K562 (cell line): ENCODE measurements at regions not wholly inside any gene's neighbourhood (a gene's known extent, or its start where the extent isn't known, plus 50 kb on each side); places are given as distances from the start of the nearest gene placed in this dataset.

Experiments
- ATAC-seq: fragments of 200-7000 bp; cut with Tn5 transposase; 3 replicates; pipeline ENCODE4 v1.9.1; 2020; ENCODE audit warnings: moderate library complexity
- BruUV-seq: library from RNA; stranded (reverse); fragments of 400-500 nt; replicated peaks from 2 replicates; lab custom pipeline; 2021; lab: Mats Ljungman, UMichigan
- CTCF ChIA-PET: fragments of 300-600 bp; formaldehyde crosslinking; extraction: SDS; loops from one replicate; lab custom pipeline; 2021; ENCODE audit warnings: low intra/inter-chr PET ratio; lab: Yijun Ruan, JAX
- POLR2A ChIA-PET: fragments of 300-600, 350-650 bp; sonication (Branson Sonifier 250); formaldehyde crosslinking; extraction: SDS; loops from one replicate; lab custom pipeline; 2021; ENCODE audit warnings: antibody characterized with exemption, inconsistent platforms; lab: Yijun Ruan, JAX
- DNase-seq, 4 experiments: peaks; one replicate each; pipeline versions ENCODE4 v3.0.0 to v3.0.0-alpha.2; 2011 to 2018; ENCODE audit warnings: low spot score in 3 of 4, mixed read lengths in 3 of 4; ENCODE audit errors: extremely low read depth in 1 of 4
- FAIRE-seq: peaks from 2 replicates; lab custom pipeline; 2011; peaks lifted over from hg19 to GRCh38; lab: Jason Lieb, UNC
- H2AFZ ChIP-seq: 2 replicates; pipeline ENCODE4 v1.6.0; 2011; ENCODE audit warnings: low read depth, low read length, control low read depth, inconsistent platforms
- H3K27ac ChIP-seq: fragments of 200-600 bp; 3 replicates; pipeline ENCODE4 v1.8.0; 2011; ENCODE audit warnings: low read depth, mild to moderate bottlenecking, control low read depth, inconsistent platforms, low read length, moderate library complexity, mixed read lengths; ENCODE audit errors: extremely low read depth
- H3K27me3 ChIP-seq, 2 experiments: fragments of 300-600 bp in 1 of 2; 2 replicates in 1 of 2; 3 replicates in 1 of 2; pipeline versions ENCODE4 v1.6.0 to v1.8.0; 2011; ENCODE audit warnings: inconsistent platforms in 2 of 2, low read length in 2 of 2, mild to moderate bottlenecking in 1 of 2, mixed read lengths in 1 of 2, moderate library complexity in 1 of 2; ENCODE audit not compliant: control insufficient read depth in 2 of 2, insufficient read depth in 2 of 2
- H3K36me3 ChIP-seq: fragments of 300-600 bp; 3 replicates; pipeline ENCODE4 v1.8.0; 2011; ENCODE audit warnings: mild to moderate bottlenecking, low read length, inconsistent platforms; ENCODE audit not compliant: control insufficient read depth, insufficient read depth
- H3K4me1 ChIP-seq, 2 experiments: fragments of 200-600 bp in 1 of 2; replicated peaks in 1 of 2; 2 replicates in 1 of 2; 3 replicates in 1 of 2; pipeline versions ENCODE4 v1.5.1 to v1.8.0; 2011; ENCODE audit warnings: inconsistent platforms in 2 of 2, low read length in 2 of 2, mild to moderate bottlenecking in 1 of 2, mixed read lengths in 1 of 2, moderate library complexity in 1 of 2; ENCODE audit not compliant: control insufficient read depth in 2 of 2, insufficient read depth in 2 of 2
- H3K4me2 ChIP-seq: 2 replicates; pipeline ENCODE4 v1.6.1; 2011; ENCODE audit warnings: low read length, control low read depth, inconsistent platforms, mixed read lengths; ENCODE audit not compliant: insufficient read depth
- H3K4me3 ChIP-seq: fragments of 200-600 bp; sonication (generic), shearing (Covaris generic); 2 replicates; pipeline ENCODE4 v1.5.1; 2016; ENCODE audit warnings: control low read depth, inconsistent platforms
- H3K79me2 ChIP-seq: fragments of 200-600 bp; 3 replicates; pipeline ENCODE4 v1.8.0; 2011; ENCODE audit warnings: low read length, inconsistent platforms; ENCODE audit not compliant: control insufficient read depth, insufficient read depth
- H3K9ac ChIP-seq, 2 experiments: 2 replicates each; pipeline versions ENCODE4 v1.6.0 to v1.6.1; 2011; ENCODE audit warnings: low read depth in 2 of 2, low read length in 2 of 2, control low read depth in 1 of 2, inconsistent platforms in 1 of 2, mild to moderate bottlenecking in 1 of 2, mixed read lengths in 1 of 2; ENCODE audit not compliant: insufficient read depth in 1 of 2
- H3K9me1 ChIP-seq: one replicate; pipeline ENCODE4 v1.6.0; 2011; ENCODE audit warnings: inconsistent platforms, mild to moderate bottlenecking, low read length, moderate library complexity; ENCODE audit not compliant: control insufficient read depth, insufficient read depth
- H3K9me3 ChIP-seq: replicated peaks from 2 replicates; pipeline ENCODE4 v1.5.1; 2011; ENCODE audit warnings: low read depth, low read length, inconsistent platforms; ENCODE audit not compliant: control insufficient read depth, insufficient read depth
- H4K20me1 ChIP-seq: replicated peaks from 2 replicates; pipeline ENCODE4 v1.6.1; 2011; ENCODE audit warnings: low read length, inconsistent platforms, mixed read lengths; ENCODE audit not compliant: control insufficient read depth, insufficient read depth
- CGGBP1 ChIP-seq: fragments of 250-450 bp; sonication (Bioruptor Pico); IDR thresholded peaks from 2 replicates; pipeline ENCODE4 v1.9.0; 2021; ENCODE audit warnings: mild to moderate bottlenecking
- EP400 ChIP-seq: fragments of 450-650 bp; IDR thresholded peaks from 2 replicates; pipeline ENCODE4 v1.6.1; 2017; ENCODE audit warnings: antibody characterized with exemption, mild to moderate bottlenecking, moderate library complexity
- FOXJ3 ChIP-seq: sonication (generic); formaldehyde crosslinking; IDR thresholded peaks from 2 replicates; pipeline ENCODE4 v1.4.0; 2020; ENCODE audit warnings: mild to moderate bottlenecking, missing genetic modification reagents
- GABPB1 ChIP-seq: sonication (generic); formaldehyde crosslinking; IDR thresholded peaks from 2 replicates; pipeline ENCODE4 v1.8.0; 2022; ENCODE audit warnings: mild to moderate bottlenecking, missing genetic modification reagents
- GATAD2A ChIP-seq: fragments of 450-650 bp; IDR thresholded peaks from 2 replicates; pipeline ENCODE4 v1.6.1; 2017
- HNRNPL ChIP-seq: fragments of 200-400 bp; formaldehyde crosslinking; IDR thresholded peaks from 2 replicates; pipeline ENCODE4 v1.6.1; 2017; ENCODE audit warnings: low read depth, mild to moderate bottlenecking, low read length
- NFE2L1 ChIP-seq: fragments of 450-650 bp; IDR thresholded peaks from 2 replicates; pipeline ENCODE4 v1.6.1; 2016; ENCODE audit warnings: missing genetic modification characterization, low read depth, mild to moderate bottlenecking, missing compliant biosample characterization, moderate library complexity, borderline replicate concordance
- PHF21A ChIP-seq: fragments of 450-650 bp; IDR thresholded peaks from 2 replicates; pipeline ENCODE4 v1.6.1; 2017; ENCODE audit warnings: low read depth, borderline replicate concordance
- RAD51 ChIP-seq: fragments of 450-650 bp; IDR thresholded peaks from 2 replicates; pipeline ENCODE4 v1.7.1; 2016; ENCODE audit warnings: low read depth, mild to moderate bottlenecking, borderline replicate concordance
- RBBP5 ChIP-seq: fragments of 200-600 bp; sonication (generic); IDR thresholded peaks from 2 replicates; pipeline ENCODE4 v1.6.1; 2012; ENCODE audit warnings: borderline replicate concordance, mild to moderate bottlenecking, low read length, control low read depth, inconsistent platforms; ENCODE audit not compliant: insufficient read depth, poor library complexity, severe bottlenecking
- RFX7 ChIP-seq: fragments of 250-450 bp; sonication (Bioruptor Pico); IDR thresholded peaks from 2 replicates; pipeline ENCODE4 v1.5.1; 2021; ENCODE audit warnings: mild to moderate bottlenecking
- TCF3 ChIP-seq: sonication (generic); formaldehyde crosslinking; IDR thresholded peaks from 2 replicates; pipeline ENCODE4 v1.4.0; 2020; ENCODE audit warnings: mild to moderate bottlenecking, missing genetic modification reagents
- THRB ChIP-seq: fragments of 450-650 bp; formaldehyde crosslinking; conservative IDR thresholded peaks from 2 replicates; pipeline ENCODE4 v1.4.0; 2022; ENCODE audit warnings: mild to moderate bottlenecking, missing genetic modification characterization
- ZBTB11 ChIP-seq, 3 experiments: fragments of 200-800 bp in 1 of 3; fragments of 250-450 bp in 1 of 3; fragments of 450-650 bp in 1 of 3; sonication (Bioruptor Pico) in 1 of 3; sonication (Bioruptor generic) in 1 of 3; formaldehyde crosslinking in 1 of 3; IDR thresholded peaks; 2 replicates each; pipeline versions ENCODE4 v1.6.1 to v1.8.0; 2016 to 2022; ENCODE audit warnings: mild to moderate bottlenecking in 2 of 3, missing genetic modification characterization in 2 of 3, missing compliant biosample characterization in 1 of 3, moderate library complexity in 1 of 3
- ZNF12 ChIP-seq: sonication (generic); formaldehyde crosslinking; IDR thresholded peaks from 2 replicates; pipeline ENCODE4 v1.4.0; 2020; ENCODE audit warnings: mild to moderate bottlenecking, missing genetic modification reagents
- ZNF324 ChIP-seq: fragments of 250-450 bp; sonication (Bioruptor Pico); IDR thresholded peaks from 2 replicates; pipeline ENCODE4 v1.4.0; 2020; ENCODE audit warnings: mild to moderate bottlenecking
- WGBS: fragments of 100-300 bp; shearing (Covaris generic); methylation state at CpG from one replicate; pipeline ENCODE4 v1.1.6; 2016; ENCODE audit warnings: low coverage, mixed read lengths; ENCODE audit not compliant: insufficient coverage; ENCODE audit errors: missing lambda C conversion rate; 5-methylcytosine and 5-hydroxymethylcytosine counted together
- in situ Hi-C: fragments of 300-500 bp; cut with MboI; formaldehyde crosslinking; loops from 4 replicates; pipeline ENCODE4 v1.15.0; 2018; ENCODE audit warnings: inconsistent platforms, mixed read lengths
- intact Hi-C: fragments of 100-400 bp; cut with micrococcal nuclease; formaldehyde crosslinking; loops from 2 replicates; pipeline ENCODE4 v1.14.2; 2022

- TF ChIP-seq PHF21A, result no peak
- TF ChIP-seq THRB (CRISPR knock-in tag), result no peak
- no peak for TF ChIP-seq ZNF12 (CRISPR knock-in tag)
- TF ChIP-seq GATAD2A, result no peak
- TF ChIP-seq GABPB1 (CRISPR knock-in tag), result no peak
- TF ChIP-seq NFE2L1 (tag), result no peak
- no peak for TF ChIP-seq EP400
Measured at GRCh38 chr9:111147041-111147440, 108.8 kb upstream of the LPAR1 start (continued).

- TF ChIP-seq RFX7, result no peak
- no peak for TF ChIP-seq RAD51
- TF ChIP-seq HNRNPL, result no peak
- no peak for TF ChIP-seq RBBP5
- no peak for TF ChIP-seq FOXJ3 (CRISPR knock-in tag)
- no peak for TF ChIP-seq THRB (CRISPR knock-in tag)
- no peak for TF ChIP-seq ZBTB11 (CRISPR knock-in tag; IDR thresholded peaks at IDR 0.05)
- TF ChIP-seq CGGBP1, result no peak
- TF ChIP-seq ZNF324, result no peak
- no peak for TF ChIP-seq TCF3
- in situ Hi-C loops, result no loop called here
- ATAC-seq, result no peak
- Histone ChIP-seq H4K20me1 (no peaks in the 10 kb centered on the region), H3K4me1 (no peaks in the 10 kb centered on the region), H3K36me3 (no peaks in the 10 kb centered on the region), H3K27me3 (no peaks in the 10 kb centered on the region), H3K9me1 (no peaks in the 10 kb centered on the region), H3K9ac (no peak overlapping the region), H3K9me3 (no peaks in the 10 kb centered on the region), H3K79me2 (no peaks in the 10 kb centered on the region), H2AFZ (no peak overlapping the region), H3K4me2 (no peak overlapping the region), H3K4me3 (no peak overlapping the region), H3K27ac (no peak overlapping the region)
- no peak for FAIRE-seq
- CTCF ChIA-PET, result no interaction called here
- 0% methylated on average over 3 of the region's 3 CpGs for WGBS
- no TSS peak for BruUV-seq
- POLR2A ChIA-PET, result no interaction called here
- no peak for DNase-seq
- intact Hi-C loops, result no loop called here
Measured at GRCh38 chr9:111144741-111145140, 106.5 kb upstream of the LPAR1 start.
